ENCODE measurements at regions not wholly inside any gene's neighbourhood (a gene's known extent, or its start where the extent isn't known, plus 50 kb on each side); places are given as distances from the start of the nearest gene placed in this dataset.

DNA sequence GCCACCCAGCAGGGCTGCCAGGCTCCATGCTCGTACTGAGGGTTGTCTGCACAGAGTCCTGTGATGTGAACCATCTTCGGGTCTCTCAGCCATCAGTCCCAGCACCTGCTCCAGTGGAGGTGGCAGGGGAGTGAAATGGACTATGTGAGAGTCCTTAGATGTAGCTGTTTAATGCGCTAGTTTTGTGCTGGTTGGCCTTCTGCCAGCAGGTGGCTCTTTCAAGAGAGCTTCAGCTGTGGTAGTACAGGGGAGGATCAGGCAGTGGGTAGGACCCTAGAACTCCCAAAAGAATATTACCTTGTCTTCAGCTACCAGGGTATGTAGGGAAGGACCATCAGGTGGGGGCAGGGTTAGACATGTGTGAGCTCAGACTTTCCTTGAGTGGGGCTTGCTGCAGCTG is 1066.0 kb downstream of the GLUD2 start:
- TF ChIP-seq MXI1 (IDR thresholded peaks at IDR 0.05; ENCODE audit: low read depth, low read length), result no peak
- no peak for TF ChIP-seq DMBX1 (CRISPR knock-in tag; IDR thresholded peaks at IDR 0.05; ENCODE audit: borderline replicate concordance)
- no peak for TF ChIP-seq HMGN3 (IDR thresholded peaks at IDR 0.05; ENCODE audit: borderline replicate concordance, extremely low read depth, insufficient read length, low read depth, low read length)
- no peak for TF ChIP-seq PHB2 (IDR thresholded peaks at IDR 0.05; ENCODE audit: low read depth)
- TF ChIP-seq YY1 (IDR thresholded peaks at IDR 0.05; ENCODE audit: borderline replicate concordance in 1 of 3, control insufficient read depth in 1 of 3, extremely low read depth in 1 of 3, insufficient read depth in 3 of 3, insufficient read length in 1 of 3, insufficient replicate concordance in 2 of 3, low read depth in 1 of 3, low read length in 2 of 3), result no peak
- no peak for TF ChIP-seq HMG20B (CRISPR knock-in tag; IDR thresholded peaks at IDR 0.05)
- TF ChIP-seq ZNF75A (CRISPR knock-in tag; IDR thresholded peaks at IDR 0.05), result no peak
- no peak for TF ChIP-seq BRD9 (IDR thresholded peaks at IDR 0.05; ENCODE audit: low read depth, partially characterized antibody)

Measured in K562 (cell line).